SK-N-SH (cell line): ENCODE measurements at regions not wholly inside any gene's neighbourhood (a gene's known extent, or its start where the extent isn't known, plus 50 kb on each side); places are given as distances from the start of the nearest gene placed in this dataset.

Source experiments
- CTCF ChIP-seq: fragments of 200-600 bp; sonication (generic); IDR thresholded peaks from 2 replicates; pipeline ENCODE4 v1.6.1; 2017; ENCODE audit warnings: antibody characterized with exemption, mild to moderate bottlenecking, moderate library complexity
- POLR2AphosphoS5 ChIP-seq: IDR thresholded peaks from 2 replicates; pipeline ENCODE4 v1.6.1; 2012; ENCODE audit warnings: low read depth, low read length
- TCF12 ChIP-seq: IDR thresholded peaks from 2 replicates; pipeline ENCODE4 v1.4.0; 2012

GRCh38 chr10:46220872-46221538, 65.8 kb upstream of the ANTXRL start:
- TF ChIP-seq CTCF: peak; percentile 35; the same call in 1 of the 2 replicates
- TF ChIP-seq TCF12: no peak
- TF ChIP-seq POLR2AphosphoS5: no peak
